GM18505 (cell line): ENCODE measurements at regions not wholly inside any gene's neighbourhood (a gene's known extent, or its start where the extent isn't known, plus 50 kb on each side); places are given as distances from the start of the nearest gene placed in this dataset.
"Not testable (repeated sequence)": the region's sequence is repeated elsewhere in the genome, so short reads cannot be mapped to it uniquely, and the experiment has no call there.

ENCODE experiments used
- ATAC-seq: cut with Tn5 transposase; IDR thresholded peaks from one replicate; pipeline ENCODE4 v1.9.1; 2021; ENCODE audit not compliant: unreplicated experiment
- POLR2A ChIP-seq: IDR thresholded peaks from 4 replicates; pipeline ENCODE4 v1.6.1; 2011; ENCODE audit warnings: borderline replicate concordance; ENCODE audit not compliant: insufficient read depth, insufficient read length; ENCODE audit errors: extremely low read depth

DNA sequence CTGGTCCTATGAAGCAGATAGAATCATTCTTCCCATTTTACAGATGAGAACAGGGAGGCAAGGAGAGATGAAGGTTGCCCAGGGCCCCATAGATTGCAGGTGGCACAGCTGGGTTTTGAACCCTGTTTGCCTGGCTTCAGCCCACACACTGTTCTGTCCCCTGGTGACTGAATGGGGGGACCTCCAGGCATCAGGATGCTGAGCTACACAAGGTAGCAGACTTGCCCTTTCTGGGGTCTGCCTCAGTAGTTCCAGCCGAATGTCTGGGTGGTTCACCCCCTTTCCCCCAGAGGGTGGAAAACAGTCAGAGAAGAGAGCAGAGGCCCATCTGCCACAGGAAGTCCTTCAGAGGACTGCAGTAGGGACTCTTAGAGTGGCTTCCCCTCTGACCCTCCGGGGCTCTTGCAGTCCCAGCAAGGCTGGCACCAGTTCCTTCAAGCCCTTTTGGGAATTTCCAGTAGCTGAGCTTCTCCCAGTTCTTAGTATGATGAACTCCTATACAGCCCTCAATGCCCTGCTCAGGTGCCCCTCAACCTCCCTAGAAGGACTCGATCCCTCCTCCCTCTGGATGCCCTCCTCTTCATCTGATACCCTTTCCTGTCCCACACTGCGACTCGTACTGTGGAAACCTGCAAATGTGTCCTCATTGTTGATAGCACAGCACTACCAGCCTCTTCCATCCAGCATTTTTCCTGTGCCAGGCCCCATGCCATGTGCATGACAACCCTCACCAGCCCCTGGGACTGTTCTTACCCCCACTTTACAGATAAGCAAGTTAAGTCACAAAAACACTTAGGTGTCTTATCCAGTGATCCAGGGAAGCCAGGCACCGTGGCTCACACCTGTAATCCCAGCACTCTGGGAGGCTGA, 82.8 kb downstream of the IGLL1 start:
- ATAC-seq, result no peak
- no peak for TF ChIP-seq POLR2A

DNA sequence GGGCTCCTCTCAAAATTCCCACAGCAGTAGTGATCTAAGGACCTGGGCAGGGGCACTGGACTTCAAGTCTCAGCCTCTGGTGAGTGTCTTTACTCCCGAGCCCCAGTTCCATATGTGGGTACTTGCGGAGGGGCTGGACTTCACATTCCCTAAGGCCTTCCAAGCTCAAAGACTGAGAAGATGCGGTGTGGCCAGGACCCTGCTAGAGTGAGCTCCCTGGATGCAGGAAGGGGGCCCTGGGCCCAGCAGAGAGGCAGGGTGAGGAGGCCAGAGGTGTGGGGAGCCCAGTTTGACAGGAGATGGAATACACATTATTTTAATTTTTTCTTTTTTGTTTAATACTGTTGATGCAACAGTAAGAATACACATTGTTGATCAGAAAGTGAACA, 83.7 kb downstream of the IGLL1 start:
- ATAC-seq, result no peak
- no peak for TF ChIP-seq POLR2A

DNA sequence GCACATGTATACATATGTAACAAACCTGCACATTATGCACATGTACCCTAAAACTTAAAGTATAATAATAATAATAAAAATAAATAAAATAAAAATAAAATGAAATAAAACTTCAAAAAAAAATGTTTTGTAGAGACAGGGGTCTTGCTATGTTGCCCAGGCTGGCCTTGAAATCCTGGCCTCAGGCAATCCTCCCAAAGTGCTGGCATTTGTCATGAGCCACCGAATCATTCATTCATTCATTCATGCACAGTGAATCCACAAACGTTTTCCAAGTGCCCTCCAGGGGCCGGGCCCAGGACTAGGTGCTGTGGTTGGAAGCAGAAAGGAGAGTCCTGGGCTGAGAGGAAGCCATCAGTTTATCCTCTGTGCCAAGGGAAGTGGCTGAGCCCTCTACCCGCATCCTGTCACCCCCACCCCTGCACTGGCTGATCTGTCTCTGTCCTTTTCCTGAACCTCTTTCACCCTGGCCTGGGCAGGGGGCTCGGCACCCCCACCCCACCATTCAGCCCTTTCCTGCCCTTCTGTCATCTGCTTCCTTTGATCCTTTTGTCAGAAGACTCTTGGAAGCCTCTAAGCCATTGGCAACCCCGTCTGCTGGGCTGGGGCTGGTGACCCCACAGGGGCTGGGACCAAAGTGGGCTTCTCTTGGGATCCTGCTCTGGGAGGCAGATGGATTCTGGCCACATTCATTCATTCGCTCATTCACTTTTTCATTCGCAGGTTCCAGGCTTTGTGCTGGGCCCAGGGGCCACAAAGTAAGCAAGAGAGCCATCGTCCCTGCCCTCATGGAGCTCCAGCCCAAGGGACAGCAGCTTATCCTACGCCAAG, 84.3 kb downstream of the IGLL1 start:
- no peak for ATAC-seq

DNA sequence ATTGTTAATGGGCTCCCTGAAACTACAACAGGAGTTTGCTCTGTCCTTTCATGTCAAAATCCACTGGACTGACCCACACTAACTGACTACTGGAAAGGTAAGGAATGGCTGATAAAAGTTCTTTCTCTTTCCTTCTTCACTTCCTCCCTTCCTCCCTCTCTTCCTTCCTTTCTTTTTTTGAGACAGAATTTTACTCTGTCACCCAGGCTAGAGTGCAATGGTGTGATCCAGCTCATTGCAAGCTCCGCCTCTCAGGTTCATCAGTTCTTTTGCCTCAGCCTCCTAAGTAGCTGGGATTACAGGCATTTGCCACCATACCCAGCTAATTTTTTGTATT, 85.2 kb downstream of the IGLL1 start:
- no peak for TF ChIP-seq POLR2A
- no peak for ATAC-seq

More for the DNA sequence above, 84.3 kb downstream of the IGLL1 start:
- no peak for TF ChIP-seq POLR2A

DNA sequence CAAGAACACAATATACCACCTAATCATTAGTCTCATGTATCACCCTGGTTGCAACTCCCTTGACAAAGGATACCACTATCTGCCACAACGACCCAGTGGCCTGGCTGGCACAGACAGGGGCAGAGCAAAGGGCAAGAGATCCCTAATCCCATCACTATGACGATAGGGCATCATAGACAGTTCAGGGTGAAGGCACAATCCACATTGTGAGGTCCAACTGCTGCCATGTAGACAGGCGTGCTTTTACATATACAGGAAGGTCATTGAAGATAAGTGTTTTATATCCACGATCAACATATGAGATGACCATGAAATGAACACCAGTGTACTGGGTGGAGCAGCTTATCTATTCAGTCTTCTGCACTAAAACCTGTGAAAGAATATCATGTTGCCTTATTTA, 94.6 kb downstream of the IGLL1 start:
- TF ChIP-seq POLR2A, result no peak
- no peak for ATAC-seq

DNA sequence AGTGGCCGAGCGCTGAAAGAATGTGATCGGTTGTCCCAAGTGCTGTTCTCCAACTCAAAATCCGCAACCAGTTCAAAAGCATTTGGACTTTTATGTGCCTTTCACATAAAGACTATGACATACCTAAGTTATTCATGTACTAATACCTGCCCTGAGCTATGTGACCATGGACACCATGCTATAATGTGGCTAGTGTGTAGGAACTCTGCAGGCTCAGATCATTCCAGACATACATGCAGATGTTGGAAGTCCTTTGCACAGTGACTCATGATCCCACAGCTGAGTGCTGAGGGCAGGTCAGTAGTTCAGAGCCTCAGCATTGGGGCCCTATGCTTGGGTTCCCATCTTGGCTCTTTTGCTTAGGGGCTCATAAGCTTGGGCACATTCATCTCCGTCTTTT, 95.4 kb downstream of the IGLL1 start:
- TF ChIP-seq POLR2A, result no peak
- ATAC-seq, result no peak

DNA sequence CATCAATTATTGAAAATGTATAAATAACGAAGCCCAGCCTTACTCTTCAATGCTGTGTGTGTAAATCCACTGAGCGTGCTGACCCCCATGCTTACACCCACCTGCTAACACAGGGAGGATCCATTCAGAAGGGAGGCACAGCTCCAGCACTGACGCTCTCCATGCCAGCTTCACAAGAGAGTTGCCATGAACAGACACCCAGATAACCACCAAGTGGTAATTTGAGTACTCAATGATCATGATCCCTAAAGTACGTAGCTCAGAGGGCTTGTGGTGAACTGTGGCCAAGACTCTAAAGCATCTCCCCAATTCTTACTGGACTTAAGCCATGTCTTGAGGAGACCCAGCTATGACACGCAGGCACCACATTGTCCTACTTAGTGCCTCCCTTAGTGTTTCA, 98.7 kb downstream of the IGLL1 start:
- TF ChIP-seq POLR2A, result no peak
- no peak for ATAC-seq

DNA sequence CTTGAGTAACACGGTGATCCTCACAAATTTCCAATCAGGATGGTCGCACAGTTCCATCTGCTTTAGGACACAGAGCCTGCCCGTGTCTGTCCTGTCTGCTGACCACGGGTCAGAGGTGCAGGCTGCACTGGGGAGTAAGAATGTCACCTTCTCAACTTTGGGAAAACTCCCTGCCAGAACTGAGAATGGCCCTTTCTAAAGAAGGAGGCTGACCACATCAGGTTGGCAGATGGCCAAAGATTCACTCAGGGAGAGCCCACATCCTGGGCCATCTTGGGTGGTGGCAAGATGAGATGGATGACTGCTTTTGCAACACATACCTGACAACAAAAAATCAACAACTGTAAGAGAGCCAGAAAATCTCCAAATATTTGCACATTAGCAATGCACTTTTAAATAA, 101.9 kb downstream of the IGLL1 start:
- no peak for TF ChIP-seq POLR2A
- no peak for ATAC-seq

DNA sequence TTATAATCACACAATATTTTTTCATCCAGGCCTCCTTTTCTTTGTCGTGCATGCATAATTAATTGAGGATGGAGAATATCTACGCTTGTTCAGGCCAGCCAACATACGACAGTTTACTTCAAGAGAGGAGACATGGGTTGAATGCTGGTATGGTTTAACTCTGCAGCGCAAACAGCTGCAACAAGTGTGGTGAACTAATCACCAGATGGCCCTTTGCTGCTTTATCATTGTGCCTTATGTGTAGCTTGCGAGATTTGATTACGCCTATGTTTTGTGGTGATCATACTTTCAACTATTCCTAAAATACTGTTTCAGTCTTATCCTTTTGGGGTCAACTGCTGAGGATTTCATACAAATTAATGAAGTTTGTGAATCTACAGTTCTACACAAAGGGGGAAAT, 105.6 kb downstream of the IGLL1 start:
- ATAC-seq, result not testable (repeated sequence)

DNA sequence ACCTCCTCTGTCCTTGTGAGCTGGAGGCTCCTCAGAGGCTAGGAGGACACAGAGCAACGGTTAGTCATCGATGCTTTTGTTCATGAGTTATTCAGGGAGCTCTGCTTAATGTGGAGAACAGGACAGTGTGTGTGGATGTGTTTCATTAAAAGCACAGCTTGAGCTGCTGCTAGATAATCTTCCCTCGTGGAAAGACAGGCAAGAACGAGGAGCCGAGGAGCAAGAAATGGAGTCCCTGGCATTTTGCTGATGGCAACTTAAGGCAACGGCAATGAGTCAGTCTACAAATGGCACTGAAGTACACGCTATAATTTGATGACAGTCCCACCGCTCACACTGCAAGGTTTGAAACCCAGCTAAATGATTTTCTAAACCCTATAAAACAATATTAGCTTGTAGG, 106.2 kb downstream of the IGLL1 start:
- no peak for TF ChIP-seq POLR2A
- ATAC-seq, result no peak

DNA sequence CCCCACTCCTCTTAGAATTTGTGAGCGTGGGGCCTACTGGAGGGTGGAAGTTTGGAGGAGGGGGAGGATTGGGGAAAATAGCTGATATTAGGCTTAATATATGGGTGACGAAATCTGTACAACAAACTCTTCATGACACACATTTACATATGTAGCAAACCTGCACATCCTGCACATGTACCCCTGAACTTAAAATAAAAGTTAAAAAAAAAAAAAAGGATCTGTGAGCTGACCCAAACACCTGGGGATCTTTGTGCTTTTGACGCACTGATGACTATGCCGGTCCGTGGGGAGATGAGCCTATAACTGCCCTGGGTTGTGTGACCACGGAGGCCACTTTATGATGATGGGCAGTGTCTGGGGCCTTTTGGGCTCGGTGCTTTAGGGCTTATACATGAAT, 107.7 kb downstream of the IGLL1 start:
- not testable (repeated sequence) for ATAC-seq

DNA sequence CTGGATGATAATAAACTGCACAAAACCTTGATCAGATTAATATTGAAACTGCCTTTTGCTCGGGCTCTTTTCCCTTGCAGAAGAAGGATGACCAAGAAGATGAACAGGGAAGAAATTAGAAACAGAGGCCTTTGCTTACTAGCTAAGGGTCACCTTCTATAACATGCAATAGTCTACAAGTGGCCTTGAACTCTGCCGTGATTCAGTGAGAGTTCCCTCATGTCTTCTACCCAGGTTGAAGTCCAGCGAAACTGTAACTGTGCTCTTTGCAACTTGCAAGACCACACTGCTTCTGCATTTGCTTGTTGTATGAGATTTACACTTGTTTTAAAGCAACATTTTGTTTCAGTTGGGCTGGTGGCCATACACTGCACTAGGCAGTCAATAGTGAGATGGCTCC, 108.4 kb downstream of the IGLL1 start:
- TF ChIP-seq POLR2A, result no peak
- no peak for ATAC-seq

DNA sequence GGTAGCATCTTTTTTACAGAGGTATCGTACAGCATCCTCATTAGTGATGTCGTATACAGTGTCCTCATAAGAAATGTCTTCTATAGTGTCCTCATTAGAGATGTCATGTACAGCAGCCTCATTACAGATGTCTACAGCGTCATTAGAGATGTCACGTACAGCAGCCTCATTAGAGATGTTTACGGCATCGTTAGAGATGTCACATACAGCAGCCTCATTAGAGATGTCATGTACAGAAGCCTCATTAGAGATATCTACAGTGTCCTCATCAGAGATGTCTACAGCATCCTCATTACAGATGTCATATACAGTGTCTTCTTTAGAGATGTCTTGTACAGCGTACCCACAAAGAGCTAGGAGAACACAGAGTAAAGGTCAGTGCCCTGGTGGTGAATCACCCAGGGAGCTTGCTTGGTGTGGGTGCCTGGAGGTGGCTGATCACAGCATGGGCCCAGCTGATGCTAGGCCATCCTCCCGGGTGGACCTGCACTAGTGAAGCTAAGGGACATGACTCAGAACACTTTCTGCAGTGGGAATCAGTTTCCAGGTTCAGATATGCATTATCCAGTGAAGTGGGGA, 109.2 kb downstream of the IGLL1 start:
- no peak for ATAC-seq
- no peak for TF ChIP-seq POLR2A

DNA sequence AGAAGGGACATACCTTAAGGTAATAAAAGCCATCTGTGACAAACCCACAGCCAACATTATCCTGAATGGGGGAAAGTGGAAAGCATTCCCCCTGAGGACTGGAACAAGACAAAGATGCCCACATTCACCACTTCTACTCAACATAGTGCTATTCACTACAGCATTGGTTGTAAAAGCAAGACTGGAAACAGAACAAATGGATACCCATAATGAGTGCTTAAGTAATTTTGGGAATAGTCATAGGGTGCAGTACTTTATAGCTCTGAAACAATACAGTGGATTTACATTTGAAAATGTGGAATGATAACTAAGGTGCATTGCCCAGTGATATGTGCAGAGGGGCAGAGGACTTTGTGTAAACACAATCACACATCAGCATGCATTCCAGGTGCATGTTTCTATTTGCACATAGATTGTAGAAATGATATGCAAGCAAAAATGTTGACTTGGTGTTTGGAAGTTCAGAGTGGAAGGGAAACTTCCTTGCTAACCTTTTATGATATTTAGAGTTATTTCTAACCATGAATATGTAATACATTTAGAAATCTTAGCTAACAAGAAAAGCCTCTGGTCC, 112.3 kb downstream of the IGLL1 start:
- no peak for ATAC-seq
- TF ChIP-seq POLR2A, result no peak

DNA sequence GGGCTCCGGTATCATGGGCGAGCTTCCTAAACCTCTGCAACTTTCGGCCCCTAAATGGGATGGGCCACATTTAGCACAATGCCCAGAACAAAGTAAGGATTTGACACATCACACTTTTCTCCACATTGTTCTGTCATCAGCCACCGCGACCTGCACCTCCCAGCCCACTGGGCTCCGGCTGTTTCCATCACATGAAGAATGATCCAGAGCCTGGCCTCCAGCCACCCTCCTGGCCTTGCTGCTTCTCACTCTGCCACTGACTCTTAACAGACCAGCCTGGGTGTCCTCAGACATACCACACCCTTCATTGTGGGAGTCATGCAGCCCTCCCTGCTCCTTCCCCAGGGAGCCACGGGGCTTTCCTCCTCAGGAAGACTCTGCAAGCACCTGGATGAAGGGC, 113.7 kb downstream of the IGLL1 start:
- no peak for TF ChIP-seq POLR2A
- no peak for ATAC-seq

DNA sequence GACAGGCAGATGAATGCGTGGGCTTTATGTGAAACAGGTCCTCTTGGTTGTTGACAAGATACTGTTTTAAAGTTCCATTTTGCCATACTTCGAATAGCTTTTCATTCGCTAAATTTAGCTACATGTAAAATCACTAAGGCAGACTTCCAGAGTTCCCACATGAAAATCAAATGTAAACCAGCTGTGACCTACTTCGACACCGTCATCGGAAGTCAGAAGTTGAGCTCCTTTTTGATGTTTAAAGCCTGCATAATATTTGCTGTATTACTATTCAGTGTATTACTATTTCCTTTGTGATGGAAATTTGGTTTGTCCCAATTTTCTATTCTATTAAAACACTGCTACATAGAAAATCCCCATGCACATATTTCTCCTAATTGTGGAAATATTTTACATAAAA, 115.3 kb downstream of the IGLL1 start:
- not testable (repeated sequence) for ATAC-seq

DNA sequence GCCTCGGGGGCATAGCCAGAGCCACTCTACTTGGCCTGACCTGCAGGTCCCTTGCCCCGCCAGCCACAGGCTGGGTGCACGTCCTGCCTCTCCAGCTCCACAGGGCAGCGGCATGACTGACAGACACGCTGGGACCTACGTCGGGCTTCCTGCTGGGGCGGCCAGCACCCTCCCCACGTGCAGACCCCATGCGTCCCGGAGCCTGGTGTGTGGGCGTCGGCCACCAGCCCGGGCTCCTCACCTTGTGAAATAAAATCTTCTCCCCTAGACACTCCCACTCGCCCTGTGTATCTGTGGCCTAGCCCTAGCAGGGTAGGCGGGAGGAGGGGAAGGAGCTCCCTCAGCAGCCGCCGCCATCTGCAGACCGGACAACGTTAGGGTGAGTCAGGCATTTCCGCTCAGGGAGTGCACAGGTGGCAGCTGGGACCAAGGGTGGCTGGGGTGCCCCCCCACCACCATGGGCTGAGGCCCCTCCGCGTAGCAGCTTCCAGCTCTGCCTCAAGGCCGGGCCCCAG, 119.5 kb downstream of the IGLL1 start:
- ATAC-seq, result not testable (repeated sequence)

DNA sequence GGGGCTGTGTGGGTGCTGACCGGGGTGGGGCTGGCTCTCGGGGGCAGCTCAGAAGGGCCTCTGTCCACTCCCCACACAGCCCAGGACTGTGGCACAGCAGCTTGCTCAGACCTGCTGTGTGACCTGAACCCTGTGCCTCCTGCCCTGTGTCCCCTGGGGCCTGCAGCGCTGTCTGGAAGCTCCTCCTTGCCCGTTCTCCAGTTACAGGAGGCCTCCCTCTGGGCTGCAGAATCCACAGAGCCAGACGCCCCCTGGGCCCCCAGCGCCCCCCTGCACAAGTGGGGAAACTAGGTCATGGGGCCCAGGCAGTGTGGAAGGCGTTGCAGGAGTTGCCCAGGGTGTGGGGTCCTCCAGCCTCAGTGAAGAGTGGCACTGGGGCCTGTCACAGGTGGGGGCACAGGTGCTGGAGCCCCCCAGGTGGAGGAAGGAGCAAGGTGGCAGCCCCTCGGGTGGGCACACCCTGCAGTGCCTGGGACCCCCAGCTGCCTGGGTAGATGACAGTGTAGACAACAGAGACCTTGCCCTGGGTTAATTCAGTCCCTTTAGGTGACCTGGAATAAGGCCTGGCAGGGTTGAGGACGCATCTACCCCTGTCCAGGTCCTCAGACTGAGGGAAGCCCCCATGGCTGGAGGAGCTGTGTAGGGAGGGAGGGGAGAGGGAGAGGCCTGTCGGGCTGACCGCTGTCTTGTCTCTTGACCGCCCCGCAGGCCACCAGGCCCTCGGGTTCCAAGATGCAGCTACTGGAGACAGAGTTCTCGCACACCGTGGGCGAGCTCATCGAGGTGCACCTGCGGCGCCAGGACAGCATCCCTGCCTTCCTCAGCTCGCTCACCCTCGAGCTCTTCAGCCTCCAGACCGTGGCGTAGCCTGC, 120.2 kb downstream of the IGLL1 start:
- not testable (repeated sequence) for ATAC-seq
